HG02840 (cell line): ENCODE measurements at regions not wholly inside any gene's neighbourhood (a gene's known extent, or its start where the extent isn't known, plus 50 kb on each side); places are given as distances from the start of the nearest gene placed in this dataset.
"Not testable (repeated sequence)": the region's sequence is repeated elsewhere in the genome, so short reads cannot be mapped to it uniquely, and the experiment has no call there.

Experiments used
- ATAC-seq: cut with Tn5 transposase; IDR thresholded peaks from one replicate; pipeline ENCODE4 v1.9.1; 2021; ENCODE audit warnings: mild to moderate bottlenecking, moderate library complexity, moderate number of reproducible peaks; ENCODE audit not compliant: unreplicated experiment, low FRiP score

DNA sequence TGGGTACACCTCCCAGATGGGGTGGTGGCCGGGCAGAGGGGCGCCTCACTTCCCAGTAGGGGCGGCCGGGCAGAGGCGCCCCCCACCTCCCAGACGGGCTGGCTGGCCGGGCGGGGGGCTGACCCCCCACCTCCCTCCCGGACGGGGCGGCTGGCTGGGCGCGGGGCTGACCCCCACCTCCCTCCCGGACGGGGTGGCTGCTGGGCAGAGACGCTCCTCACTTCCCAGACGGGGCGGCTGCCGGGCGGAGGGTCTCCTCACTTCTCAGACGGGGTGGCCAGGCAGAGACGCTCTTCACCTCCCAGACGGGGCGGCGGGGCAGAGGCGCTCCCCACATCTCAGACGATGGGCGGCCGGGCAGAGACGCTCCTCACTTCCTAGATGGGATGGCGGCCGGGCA is 240.6 kb downstream of the IL20RB start:
- not testable (repeated sequence) for ATAC-seq

DNA sequence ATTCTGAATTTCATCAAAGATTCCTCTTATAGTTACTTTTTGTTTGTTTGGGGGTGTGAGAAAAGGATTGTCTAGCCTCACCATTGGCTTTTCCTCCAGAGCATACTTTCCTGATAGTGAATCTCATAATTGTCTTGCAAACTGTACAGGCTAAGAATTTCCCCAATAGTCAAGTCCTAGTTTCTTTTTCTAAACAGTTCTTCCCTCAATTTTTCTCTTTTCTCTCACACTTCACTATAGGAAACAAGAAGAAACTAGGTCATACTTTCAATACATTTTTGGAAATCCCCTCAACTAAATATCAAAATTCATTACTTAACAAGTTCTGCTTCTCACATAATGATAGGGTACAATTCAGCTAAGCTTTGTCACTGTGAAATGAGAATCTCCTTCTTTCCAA is 241.9 kb downstream of the IL20RB start:
- no peak for ATAC-seq

DNA sequence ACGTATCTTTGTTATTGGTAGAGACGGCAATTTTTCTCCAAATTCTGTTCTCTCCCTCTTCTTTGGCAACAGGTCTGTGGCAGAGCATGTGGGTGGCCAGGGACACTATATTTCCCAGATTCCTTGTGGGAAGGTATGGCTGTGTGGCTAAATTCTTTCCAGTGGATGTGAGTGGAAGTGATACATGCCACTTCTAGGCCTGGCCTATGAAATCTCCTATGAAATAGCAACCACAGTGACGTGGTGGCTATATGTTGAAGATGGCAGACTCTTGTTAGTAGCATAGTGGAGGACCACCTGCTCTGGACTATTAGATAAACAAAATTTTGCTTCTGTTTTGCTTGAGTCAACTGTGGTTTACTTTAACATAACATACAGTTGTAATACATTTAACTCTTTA is 243.3 kb downstream of the IL20RB start:
- no peak for ATAC-seq

DNA sequence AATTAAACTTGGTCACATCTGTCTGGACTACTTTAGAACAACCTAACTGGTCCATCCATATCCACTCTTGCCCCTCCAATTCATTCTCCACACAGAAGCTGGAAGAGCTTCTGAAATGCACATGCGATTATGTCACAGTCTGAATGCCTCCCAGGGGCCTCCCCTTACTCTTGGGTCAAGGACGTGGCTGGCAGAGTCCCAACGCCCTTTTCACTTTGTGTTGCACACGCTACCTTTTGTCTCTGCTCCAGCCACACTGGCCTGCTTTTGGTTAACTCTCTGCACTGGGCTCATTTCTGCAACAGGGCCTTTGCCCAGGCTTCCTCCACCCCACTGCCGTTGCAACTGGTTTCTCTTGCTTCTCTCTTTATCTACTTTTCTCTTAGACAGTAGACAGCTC is 245.2 kb downstream of the IL20RB start:
- no peak for ATAC-seq

DNA sequence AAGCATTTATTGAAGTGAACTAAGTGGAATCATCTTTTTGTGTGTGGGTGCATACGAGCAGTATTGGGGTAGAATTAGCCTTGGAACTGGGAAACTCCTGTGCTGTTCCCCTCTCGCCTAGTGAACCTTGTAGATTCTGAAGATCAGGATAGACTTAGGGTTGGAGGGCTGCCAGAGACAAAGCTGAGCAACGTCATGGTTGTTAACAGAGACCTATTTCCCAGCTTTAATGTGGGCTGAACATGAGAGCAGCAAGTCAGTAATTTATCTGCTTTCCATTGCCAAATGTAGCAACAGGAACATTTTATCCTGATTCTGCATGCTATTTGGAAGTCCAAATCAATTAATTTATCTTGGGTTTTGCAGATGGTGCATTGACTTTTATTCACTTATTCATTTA is 246.6 kb downstream of the IL20RB start:
- ATAC-seq, result no peak

DNA sequence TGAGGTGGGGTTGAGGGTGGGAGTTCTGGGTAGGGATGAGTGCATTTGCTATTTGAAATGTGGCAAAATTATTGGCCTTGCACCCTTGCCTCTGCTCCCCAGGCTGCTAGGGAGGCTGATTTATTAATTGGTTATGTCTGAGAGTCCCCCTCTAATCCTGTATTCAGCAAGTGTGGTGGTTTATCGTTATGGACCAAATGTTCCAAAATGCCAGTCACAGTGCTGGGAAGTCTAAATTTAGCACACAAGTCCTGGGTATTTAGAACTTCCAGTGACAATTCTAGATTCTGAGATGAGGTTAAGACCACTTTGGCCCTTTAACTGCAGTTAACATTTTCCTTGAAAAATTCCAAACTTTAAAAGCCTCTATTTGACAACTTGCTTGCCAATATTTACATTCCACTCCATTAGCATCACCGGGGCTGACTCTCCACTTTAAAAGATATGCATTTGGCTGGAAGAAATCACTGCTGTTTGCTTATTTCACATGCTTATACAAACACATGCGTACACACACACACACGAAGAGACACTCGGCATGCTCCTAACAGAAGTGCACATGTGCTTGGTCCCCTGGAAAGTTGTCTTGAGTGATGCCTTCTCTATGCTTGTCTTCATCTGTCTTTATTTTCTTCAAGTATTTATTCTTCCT is 247.7 kb downstream of the IL20RB start:
- ATAC-seq, result no peak

DNA sequence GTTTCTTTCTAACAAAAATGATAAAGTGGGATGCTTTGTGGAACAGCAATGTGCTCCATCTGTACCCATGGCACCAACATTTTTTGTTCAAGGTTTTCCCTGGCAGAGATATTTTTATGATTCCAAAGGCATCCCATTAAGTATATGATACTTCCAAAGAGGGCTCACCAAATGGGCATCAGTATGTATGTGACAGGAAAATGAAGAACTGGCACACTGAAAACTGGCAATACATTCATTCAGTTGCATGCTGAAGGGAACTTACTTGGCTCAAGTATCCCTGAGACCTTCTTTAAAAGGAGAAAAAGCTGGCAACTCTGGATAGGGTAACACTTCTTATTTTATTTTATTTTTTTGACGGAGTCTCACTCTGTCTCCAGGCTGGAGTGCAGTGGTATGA is 249.8 kb downstream of the IL20RB start:
- no peak for ATAC-seq

DNA sequence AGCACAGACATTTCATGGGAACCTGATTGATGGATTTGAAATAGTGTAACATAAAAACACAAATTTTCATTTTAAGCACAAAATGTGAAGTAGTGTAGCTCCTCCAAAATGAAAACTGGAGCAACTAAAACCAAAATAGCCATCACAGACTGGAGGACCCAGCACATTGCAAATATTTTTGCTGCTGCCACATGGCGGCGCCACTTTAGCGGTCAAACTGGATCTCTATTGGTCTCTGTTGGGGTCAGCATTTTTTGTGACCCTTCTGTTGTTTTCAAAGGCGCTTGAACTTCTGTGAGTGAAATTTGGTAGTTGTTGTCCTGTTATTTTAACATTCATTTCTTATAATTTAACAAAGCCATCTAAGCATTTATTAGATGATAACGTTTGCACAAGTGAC is 259.9 kb downstream of the IL20RB start:
- no peak for ATAC-seq

DNA sequence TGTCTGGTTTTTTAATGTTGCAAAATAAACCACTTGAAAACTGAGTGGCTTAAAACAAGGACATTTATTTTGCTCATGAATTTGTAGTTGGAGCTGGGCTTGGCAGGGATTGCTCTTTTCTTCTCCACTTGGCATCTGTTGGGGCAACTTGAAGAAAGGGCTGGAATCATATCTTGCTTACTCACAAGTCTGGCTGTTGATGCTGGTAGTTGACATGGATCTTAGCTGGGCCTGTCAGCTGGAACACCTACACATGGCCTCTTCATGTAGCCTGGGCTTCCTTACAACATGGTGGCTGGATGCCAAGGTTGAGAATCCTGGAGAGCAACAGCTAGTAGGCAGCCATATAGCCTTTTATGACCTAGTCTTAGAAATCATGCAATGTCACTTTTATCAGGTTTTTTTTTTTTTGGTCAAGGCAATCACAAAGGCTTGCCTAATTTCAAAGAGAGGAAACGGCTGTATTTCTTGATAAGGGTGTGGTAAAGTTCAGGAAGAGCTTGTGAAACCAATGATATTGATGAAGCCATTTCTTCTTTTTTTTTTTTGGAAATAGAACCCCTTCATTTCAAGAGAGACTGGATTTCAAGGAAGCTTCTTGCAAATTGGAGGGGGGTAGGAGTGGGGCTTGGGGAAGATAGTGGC is 262.1 kb downstream of the IL20RB start:
- ATAC-seq, result no peak

DNA sequence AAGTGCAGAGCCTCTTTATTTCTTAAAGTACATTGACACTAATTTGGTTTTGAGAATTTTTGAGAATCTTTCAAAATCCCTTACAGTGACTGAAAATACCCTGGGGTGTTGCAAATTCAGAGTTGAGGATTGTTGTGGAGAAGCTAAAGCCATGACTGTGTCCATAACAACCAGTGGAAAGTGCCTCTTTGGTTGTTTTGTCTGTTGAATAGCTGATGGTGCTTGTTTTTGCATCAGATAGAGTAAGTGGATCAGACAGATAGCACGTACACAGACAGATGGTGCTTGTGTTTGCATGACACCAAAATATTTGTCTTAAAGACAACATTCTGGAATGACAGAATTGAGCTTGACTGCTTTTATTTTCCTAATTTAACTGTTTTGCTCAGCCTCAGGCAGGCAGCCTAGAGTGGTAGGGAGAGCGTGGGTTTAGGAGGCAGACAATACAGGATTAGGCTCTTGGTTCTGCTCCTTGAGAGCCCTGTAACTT is 265.0 kb downstream of the IL20RB start:
- ATAC-seq, result no peak

DNA sequence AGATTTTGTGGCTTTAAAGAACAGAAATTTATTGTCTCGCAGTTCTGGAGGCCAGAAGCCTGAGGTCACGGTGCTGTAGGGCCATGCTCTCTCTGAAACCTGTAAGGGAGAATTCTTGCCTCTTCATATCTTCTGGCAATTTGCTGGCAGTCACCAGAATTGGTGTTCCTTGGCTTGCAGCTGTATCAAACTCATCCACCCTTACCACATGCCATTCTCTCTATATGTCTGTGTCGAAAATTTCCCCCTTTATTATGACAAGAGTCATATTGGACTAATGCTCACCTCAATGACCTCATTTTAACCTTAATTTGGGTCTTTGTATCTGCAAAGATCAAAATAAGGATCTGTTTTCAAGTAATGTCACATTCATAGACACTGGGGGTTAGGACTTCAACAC is 266.7 kb downstream of the IL20RB start:
- ATAC-seq, result no peak

DNA sequence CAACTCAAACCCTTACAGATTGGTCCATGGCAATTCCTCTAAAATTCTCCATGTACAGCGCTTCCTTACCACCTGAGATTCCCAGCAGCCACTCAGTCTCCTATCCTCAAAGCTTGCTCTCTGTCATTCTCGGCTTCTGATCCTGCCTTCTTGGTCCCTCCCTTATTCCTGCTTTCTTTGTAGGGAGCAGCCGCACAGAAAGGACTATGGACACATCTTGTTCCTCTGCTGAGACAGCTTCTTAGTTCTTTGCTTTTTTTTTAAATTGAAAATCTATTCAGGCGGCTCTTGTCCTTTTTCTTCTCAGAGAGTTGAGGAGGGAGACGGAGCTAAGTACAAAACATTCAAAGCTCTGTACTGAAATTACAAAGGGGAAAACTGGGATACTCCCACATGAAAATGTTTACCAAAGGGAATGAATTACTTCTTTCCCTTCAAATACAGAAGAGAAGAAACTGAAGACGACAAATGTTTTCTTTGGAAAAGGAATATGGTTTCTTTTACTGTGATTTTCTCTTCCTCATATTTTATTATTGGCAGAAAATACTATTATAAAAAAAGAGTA is 285.1 kb downstream of the IL20RB start:
- no peak for ATAC-seq

DNA sequence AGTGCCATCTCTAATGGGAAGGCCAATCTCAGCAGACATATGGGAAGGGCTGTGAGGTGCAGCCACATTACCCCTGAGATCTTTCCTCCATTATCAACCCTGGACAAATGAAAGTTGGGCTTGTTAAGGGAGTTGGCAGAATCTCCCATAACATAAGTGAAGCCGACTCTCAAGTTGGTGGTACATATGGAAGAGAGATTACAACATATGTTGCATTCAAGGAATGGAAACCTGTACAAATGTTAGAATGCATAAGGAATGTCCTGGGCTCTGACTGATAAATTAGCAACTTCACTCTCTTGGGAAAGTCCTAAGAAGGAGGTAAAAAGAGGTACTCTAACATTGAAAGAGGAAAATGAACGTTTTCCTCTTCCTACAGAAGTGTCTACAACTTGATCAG is 288.7 kb downstream of the IL20RB start:
- no peak for ATAC-seq

DNA sequence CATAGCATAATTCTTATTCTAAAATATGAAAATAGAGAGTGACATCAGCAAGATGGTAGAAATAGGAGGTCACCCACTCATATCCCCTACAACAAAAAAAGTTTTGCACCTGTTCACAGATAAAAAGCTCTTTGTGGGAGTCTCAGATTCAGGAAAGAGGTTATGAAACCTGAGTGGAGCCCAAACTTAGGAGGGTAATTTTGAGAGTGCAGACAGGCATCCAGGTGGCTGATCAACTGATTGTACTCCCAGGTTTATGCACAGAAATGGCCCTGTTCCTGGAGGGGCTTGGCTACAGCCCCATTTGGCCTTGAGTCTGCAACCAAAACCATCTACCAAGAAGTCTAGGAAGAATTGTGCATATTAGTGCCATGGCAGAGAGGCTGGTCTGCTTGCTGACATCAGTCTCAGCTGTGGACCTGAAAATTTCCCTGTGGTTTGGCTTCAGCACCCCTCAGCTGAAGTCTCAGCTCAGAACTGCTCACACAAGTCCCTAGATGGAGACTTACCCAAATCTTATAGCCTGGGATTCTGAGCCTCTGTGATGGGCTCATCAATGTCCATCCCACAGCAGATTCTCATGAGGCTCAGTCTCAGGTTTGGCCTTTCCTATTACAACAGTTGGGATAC is 291.6 kb downstream of the IL20RB start:
- no peak for ATAC-seq

DNA sequence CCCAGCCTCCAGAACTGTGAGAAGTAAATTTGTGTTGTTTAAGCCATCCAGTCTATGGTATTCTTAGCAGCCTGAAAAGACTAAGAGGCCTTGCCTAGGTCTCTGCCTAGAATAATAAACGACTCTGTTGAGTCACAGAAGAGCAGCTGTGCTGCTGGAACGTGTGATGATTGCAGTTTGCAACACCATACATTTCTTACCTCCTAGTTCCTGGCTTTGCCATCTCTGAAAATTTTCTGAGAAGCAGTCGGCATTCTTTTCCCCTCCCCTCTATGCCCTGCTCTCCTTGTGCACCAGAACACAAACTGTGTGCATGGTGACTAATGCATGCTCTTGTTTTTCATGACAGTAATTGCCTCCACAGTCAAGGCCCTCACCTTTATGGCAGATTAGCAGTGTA is 301.3 kb downstream of the IL20RB start:
- ATAC-seq, result no peak

DNA sequence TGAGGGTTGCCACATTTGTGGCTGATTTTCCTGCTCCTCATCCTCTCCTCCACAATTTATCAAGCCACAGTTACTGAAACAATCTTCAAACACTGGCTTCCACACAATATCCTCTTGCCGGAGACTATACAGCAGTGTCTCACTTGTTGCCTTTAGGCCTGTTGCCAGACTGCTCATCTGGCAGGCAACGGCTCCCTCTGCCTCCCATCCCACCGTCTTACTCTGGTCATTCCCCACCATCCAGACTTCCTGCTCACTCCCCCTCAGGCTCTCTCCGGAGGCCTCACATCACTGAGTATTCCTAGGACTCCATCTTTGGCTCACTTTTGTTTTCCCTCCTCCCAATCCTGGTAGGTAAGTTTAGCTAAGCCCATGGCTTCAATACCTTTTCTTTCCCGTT is 301.9 kb downstream of the IL20RB start:
- no peak for ATAC-seq

DNA sequence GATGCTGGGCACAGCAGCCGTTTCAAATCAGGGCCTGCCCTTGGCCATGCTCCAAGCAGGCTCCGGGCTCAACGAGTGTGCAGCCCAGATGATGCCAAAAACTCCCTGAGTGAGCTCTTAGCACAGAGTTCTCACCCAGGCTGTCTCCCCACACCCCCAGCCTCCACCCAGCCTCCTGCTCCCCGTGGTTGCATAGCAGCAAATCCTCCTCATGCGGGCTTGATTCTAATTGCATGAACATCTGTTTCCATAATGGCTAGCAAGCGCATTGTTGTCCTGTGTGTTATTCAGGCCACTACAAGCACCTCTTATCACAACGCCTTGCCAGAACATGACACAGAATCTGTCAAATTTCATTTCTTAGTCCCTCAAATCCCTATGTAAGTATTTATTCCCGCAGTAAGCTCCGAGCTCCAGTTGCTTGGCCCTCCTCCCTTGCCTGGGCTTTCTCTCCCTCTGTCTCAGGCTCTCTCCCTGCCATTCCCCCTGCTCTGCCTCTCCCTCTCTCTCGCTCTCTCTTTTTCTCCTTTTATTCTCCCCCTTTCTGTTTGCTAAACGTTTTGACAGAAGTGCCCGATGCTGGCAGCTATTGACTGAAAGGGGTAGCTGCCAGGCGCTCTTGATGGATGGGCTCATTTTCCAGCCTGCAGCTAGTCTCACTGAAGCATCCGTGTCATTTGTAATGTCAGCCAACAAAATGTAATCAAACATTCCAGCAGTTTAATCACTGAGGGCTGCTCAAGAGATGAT is 306.5 kb downstream of the IL20RB start:
- ATAC-seq, result no peak

DNA sequence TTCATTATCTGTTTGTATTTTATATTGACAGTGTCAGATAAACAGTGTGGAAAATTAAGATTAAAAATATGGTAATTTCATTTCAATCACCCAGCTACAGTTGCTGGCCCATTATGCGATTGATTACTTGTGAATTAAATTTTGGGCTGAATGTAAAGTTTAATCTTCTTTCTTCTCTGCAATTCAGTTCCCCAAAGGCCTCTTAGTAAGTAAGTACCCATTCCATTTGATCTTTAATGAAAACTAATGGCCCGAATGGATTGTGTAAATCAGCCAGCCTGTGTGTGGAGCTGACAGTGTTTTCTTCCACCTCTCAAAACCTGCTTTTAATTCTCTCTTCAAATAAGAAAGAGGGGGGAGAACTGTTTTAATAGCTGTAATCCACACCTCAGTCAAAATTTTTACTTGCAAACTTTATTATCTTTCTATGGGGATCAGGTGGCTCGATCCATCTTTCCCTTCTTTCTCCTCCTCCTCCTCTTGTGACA is 307.1 kb downstream of the IL20RB start:
- ATAC-seq, result no peak

DNA sequence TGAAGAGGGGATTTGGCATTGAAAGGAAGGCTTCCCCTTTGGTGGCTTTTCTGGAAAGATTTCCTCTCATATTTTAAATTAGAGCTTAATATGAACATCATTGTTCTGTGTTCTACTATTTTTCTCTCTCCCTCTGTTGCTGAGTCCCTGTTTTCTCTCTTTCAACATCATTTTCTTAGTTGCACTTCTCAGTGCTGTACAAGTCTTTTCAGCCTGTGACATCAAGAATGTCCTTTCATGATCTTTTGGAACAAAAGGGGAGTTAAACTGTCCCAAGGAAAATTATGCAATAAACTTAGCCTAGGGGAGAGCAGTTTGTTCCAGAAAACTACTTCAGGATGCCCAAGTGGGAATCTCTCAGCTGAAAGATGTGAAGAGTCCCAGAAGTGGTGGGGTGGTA is 325.1 kb downstream of the IL20RB start:
- no peak for ATAC-seq

DNA sequence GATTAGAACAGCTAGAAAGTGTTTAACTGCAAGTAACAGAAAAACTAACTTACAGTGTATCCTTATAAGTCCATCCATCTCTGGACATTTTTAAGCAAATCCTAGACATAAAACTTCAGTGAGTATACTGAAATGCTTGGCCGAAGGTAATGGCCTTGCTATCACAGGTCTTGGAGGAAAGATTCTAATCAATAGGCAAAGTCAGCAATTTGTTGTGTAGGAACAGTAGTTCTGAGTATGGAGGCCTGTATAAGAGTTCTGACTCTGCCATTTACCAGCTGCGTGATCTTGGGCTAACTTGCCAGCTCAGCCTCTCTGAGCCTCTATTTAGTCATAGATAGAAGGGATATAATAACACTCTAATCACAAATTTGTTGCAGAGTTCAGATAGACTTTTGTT is 328.1 kb downstream of the IL20RB start:
- no peak for ATAC-seq

DNA sequence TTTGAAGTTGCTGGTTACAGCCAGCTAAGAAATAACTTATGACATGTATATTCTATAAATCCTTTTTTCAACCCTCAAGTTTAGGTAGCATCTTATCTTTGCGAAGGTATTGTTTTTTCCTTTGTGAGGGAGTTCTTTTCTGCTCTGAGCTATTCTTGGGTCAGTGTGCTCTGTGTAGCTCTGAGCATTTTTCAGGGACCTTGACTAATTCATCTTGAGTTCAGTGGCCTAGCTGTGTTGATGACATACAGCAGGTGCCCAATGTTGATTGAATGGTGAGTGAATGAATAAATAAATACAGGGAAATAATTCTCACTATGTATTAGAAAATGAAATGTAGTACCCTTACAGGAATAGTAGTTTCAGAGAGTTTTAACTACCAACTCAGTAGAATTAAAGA is 335.3 kb downstream of the IL20RB start:
- no peak for ATAC-seq
